Activated T-cell treated with anti-CD3 and anti-CD28 coated beads, Interleukin-2, amount 50 U/mL, for 48 hours (primary cell): ENCODE measurements at regions not wholly inside any gene's neighbourhood (a gene's known extent, or its start where the extent isn't known, plus 50 kb on each side); places are given as distances from the start of the nearest gene placed in this dataset.
"Not testable (repeated sequence)": the region's sequence is repeated elsewhere in the genome, so short reads cannot be mapped to it uniquely, and the experiment has no call there.

Experiments
- DNase-seq, 2 experiments: peaks; one replicate each; pipeline ENCODE4 v3.0.0-alpha.2; 2020

GRCh38 chr6:133802861-133803260 is 86.1 kb upstream of the TCF21 start:
- DNase-seq = no peak

- no peak for DNase-seq
These were observed 84.6 kb upstream of the TCF21 start for GRCh38 chr6:133804265-133804664.

GRCh38 chr6:133805876-133806275 is 83.0 kb upstream of the TCF21 start:
- DNase-seq = no peak

DNA sequence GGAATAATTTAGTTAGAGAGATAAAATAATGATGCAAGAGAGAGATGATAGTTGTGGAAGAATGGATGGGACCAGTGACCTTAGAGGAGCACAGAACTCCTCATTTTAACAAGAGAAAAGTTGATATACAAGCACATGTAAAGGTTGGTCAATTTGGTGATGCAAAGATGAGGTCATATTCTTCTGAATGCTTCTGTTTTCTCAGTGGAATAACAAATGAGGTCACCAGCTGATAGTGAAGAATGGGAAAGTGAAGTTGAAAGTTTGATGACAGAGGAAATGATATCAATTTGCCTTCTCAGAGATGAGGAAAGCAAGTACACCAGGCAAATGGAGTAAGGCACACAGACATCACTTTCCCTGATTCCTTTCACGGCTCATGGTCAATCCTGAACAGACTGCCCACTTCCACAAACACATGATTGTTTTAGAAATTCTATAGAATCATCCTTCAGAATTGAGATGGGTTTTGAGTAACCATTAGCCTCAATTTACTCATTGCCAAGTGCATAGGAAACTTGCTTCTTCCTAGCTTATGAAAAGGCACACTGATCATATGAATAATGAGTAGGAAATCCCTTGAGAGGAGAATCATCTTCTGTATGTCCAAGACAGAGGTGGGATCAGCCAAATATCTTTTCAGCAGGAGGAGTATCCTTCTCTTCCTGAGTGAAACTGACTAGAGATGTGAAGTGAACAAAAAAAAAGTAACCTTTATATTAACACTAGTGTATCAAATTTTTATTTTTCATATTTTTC is 82.4 kb upstream of the TCF21 start:
- DNase-seq = no peak

DNA sequence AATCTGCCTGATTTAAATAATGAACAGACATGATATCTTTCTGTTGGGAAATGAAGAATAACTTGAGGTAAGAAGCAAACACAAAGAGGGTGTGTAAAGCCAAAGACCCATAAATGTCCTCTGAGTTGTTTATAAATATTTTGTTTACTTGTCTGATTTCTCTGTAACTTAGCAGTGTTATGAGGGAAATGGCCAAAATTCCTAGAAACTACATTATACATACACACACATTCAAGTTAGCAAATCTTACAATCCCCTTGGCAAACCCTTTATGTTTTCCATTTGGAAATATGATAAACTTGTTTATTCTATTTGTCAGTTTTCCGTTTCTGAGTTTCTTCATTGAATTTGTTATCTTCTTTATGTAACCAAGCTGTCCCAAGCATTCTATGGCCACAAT is 81.4 kb upstream of the TCF21 start:
- no peak for DNase-seq

DNA sequence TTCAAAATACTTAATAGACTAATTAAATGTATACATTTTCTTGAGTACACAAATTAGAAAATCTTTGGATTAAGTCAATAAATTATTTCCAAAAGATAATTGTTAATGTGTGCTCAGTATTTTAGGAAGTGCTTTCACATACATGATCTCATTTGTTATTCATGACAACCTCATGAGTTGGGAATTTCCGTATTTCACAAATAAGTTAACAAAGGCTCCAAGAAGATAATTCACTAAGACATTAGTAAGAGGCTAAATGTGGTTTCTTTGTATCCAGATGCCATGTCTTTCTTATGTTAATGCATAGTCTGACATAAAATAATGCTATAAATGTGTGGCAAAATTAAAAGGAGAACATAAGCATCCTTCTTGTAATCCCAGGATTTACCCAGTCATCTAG is 79.5 kb upstream of the TCF21 start:
- no peak for DNase-seq

- no peak for DNase-seq
These were observed 77.4 kb upstream of the TCF21 start for GRCh38 chr6:133811557-133811956.

DNA sequence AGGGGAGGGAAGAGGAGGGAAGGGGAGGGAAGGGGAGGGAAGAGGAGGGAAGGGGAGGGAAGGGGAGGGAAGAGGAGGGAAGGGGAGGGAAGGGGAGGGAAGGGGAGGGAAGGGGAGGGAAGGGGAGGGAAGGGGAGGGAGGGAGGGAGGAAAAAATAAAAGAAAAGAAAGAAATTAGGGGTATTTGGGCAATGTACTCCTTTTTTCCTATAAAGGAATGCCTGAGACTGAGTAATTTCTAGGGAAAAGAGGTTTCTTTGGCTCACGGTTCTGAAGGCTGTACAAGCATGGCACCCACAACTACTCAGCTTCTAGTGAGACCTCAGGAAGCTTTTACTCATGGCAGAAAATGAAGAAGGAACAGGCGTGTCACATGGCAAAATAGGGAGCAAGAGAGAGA is 76.5 kb upstream of the TCF21 start:
- DNase-seq = not testable (repeated sequence)

DNA sequence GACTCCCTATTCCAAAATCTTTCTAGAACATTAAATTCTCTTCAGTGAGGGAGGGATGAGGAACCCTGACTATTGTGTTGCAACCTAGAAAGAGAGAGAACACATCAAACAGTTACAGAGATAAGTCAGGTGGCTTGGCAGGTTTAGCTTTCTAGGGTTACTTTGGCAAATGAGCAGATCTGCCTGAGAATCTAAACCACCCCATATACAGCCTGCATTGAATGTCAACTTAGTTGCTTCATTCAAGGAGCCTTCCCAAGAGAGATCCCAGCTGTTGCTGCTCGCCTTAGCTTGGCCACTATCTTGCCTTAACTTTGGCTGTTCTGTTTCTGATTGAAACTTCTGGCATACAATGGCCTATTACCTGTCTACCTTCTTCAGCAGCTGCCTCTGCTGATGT is 74.7 kb upstream of the TCF21 start:
- no peak for DNase-seq

DNA sequence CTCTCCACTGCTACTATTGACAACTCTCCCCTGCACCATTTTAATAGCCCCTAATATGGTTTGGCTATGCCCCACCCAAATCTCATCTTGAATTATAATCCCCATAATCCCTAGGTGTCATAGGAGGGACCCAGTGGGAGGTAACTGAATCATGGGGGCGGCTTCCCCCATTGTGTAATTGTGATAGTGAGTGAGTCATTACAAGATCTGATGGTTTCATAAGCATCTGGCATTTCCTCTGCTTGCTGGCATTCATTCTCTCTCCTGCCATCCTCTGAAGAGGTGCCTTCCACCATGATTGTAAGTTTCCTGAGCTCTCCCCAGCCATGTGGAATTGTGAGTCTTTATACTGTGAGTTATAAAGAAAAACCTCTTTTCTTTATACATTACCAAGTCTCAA is 74.1 kb upstream of the TCF21 start:
- DNase-seq = peak; percentile 18 to 22

DNA sequence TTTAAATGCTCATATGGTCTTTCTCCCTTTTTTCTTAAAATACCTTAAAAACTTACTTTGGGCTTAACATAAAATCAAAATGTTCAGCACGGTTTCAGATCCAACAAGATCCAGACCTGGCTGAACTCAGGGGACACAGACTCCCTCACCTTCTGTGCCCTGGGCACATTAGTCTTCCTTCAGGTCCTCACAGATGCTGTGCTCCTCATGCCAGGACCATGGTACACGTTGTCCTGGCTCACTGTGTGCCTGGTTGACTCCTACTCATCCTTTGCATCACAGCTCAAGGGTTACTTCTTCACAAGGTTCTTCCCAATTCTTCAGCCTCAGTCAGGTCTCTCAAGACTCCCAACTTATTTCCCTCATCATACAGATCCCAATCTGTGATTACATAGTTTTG is 73.6 kb upstream of the TCF21 start:
- no peak for DNase-seq

DNA sequence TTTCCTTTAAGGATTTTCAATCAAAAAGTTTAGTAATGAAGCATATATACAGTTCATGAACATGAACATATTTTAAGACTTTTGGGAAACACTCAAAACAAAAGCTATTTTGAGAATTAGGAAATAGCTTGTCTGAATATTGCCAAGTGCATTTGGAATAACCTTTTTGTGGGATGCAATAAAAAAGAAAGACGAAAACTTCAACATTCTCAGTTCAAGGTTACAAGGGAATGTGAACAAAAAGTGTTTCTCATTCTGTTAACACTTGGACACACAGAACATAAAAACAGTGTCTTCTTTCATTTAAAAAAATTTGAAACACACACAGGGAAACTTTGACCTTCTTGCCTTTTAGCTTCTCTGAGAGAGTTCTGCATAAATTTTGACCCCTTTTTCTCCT is 72.7 kb upstream of the TCF21 start:
- no peak for DNase-seq

- peak; percentile 68 to 69 for DNase-seq
These were observed 71.4 kb upstream of the TCF21 start for GRCh38 chr6:133817460-133818047.

DNA sequence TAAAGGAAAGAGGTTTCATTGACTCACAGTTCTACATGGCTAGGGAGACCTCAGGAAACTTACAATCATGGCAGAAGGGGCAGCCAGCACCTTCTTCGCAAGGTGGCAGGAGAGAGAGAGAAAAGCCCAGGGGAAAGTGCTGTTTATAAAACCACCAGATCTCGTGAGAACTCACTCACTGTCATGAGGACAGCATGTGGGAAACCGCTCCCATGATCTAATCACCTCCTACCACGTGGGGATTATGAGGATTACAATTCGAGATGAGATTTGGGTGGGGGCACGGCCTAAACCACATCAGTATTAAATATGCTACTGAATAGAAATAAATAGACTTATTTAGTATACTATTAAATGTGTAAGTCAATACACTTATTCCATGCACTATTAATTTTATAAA is 70.6 kb upstream of the TCF21 start:
- DNase-seq = no peak

DNA sequence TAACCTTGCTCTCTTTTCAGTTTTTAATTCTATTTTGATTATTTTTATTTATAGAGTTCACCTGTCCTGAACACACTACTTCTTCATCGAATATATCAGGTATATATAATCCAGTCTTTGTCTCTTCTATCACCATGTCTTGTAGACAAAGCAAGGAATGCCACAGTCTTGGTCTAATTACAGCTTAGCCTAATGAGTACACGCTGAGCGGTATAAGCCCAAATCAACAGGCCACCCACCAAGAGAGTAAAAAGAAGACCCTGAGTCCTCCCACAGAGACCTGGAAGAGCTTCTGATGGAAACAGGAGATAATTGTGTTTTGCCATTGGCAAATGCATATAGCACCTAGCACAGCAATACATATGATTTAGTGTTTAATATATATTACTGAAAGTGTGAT is 68.7 kb upstream of the TCF21 start:
- DNase-seq = no peak

DNA sequence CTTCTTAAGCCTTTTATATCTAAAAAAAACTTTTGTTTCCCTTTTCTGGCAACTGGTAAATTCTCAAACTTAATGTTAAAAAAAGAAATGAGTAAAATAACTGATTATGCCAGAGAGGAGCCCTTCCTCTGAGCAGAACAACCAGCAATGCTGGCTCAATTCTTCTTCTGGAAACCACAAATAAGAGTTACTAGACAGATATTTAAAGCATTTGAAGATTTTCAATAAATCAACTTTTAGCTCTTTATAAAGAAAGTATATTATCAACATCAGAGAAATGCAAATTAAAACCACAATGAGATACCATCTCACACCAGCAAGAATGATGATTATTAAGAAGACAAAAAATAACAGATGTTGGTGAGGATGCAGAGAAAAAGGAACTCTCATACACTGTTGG is 61.1 kb upstream of the TCF21 start:
- DNase-seq = no peak

DNA sequence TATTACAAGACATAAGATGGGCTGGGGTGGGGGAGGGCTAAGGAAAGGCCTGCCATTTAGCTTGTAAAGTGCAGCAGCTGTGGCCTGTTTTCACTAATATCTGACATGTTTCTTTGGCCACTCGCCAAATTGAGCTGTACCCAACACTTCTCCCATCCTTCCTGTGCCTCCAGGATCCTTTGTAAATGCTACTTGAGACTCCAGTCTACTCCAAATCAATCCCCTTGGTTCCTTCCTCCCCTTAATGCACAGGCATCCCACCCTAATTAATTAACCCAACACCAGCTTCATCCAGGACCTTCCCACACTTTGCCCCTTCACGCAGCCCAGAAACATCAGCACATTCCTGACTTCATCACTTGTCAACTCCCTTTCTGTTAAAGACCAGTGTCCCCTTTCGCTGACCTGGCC is 55.0 kb upstream of the TCF21 start:
- no peak for DNase-seq

- no peak for DNase-seq
These were observed 54.3 kb upstream of the TCF21 start for GRCh38 chr6:133834472-133835170.

- no peak for DNase-seq
These were observed 53.0 kb upstream of the TCF21 start for GRCh38 chr6:133835901-133836300.

DNA sequence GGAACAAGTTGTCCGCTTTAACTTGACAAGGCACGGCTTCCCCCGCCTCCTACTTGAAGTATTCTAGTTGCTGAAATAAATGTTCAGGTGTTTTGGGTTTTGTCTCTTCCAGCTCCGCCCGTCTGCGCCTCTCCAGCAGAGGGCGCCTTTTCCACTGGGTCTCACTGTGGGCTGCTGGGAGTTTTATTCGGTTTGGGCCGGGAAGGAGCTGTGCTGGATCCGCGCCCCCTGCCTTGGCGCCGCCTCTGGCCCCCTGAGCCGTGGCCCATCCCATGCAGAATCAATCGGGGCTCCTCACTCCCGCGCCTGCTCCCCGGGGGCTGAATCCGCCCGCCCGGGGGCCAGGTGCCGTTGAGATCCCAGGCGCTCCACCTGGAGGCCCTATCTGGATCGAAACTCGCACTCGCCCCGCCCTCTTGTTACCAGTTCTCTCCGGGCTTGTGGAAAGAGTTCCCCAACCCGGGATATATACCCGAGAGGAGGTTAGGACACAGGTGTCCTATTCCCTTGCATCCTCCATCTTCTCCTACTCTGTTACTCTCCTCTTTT is 51.0 kb upstream of the TCF21 start:
- DNase-seq = peak; percentile 77 to 79
